ENCODE measurements at regions not wholly inside any gene's neighbourhood (a gene's known extent, or its start where the extent isn't known, plus 50 kb on each side); places are given as distances from the start of the nearest gene placed in this dataset.
"Not testable (repeated sequence)": the region's sequence is repeated elsewhere in the genome, so short reads cannot be mapped to it uniquely, and the experiment has no call there.

DNA sequence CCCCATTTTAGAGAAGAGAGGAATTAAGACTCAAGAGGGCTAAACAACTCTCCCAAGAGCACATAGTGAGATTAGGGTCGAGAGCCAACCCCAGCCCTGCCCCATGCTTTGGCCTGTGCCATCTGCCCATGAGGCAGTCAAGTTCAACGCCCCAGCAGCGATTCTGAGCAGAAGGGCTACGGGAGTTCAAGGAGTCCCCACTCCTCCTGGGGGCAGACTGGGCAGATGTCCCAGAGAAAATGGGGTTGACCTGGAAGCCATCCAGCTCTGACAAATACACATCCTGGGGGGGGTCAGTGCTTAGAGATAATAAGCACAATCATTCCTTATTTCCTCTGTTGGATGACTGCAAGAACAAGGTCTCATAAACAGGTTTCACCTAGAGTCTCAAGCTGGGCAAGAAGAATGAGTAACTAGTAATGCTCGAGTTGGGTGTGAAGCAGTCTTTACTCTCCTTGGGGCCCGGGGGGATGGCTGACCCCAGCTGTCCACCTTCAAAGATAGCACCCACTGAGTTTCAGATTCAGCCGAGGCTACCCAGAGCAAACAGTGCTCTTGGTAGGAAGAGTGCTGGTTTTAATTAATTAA is 716.4 kb downstream of the RNF144A start:
- DNase-seq (no peak), ATAC-seq (ENCODE audit: low read depth in 2 of 2) (no peak)
- Mint-ChIP-seq H3K9me3 (peaks cover 0 to 2% (median 0%) of the 10 kb centered on the region in 7 donors), H3K27ac (no peak overlapping the region), H3K4me3 (no peak overlapping the region), H3K36me3 (no peaks in the 10 kb centered on the region), H3K27me3 (peaks cover 4% of the 10 kb centered on the region), H3K4me1 (no peaks in the 10 kb centered on the region)
- no peaks in the 10 kb centered on the region for H3K9me3 ChIP-seq (ENCODE audit: control insufficient read depth in 2 of 2, low read length in 2 of 2)
- no peak overlapping the region for H3K27ac ChIP-seq (ENCODE audit: insufficient read depth, low read length, poor library complexity, severe bottlenecking)
- no peak overlapping the region for H3K4me3 ChIP-seq (ENCODE audit: low read depth, low read length)
- no peaks in the 10 kb centered on the region for H3K4me1 ChIP-seq (ENCODE audit: control insufficient read depth, insufficient read depth, low read length, poor library complexity, severe bottlenecking)
- no peaks in the 10 kb centered on the region for H3K36me3 ChIP-seq (ENCODE audit: control insufficient read depth, insufficient read depth, low read length)
- no peaks in the 10 kb centered on the region for H3K27me3 ChIP-seq (ENCODE audit: control insufficient read depth, insufficient read depth, low read length)

DNA sequence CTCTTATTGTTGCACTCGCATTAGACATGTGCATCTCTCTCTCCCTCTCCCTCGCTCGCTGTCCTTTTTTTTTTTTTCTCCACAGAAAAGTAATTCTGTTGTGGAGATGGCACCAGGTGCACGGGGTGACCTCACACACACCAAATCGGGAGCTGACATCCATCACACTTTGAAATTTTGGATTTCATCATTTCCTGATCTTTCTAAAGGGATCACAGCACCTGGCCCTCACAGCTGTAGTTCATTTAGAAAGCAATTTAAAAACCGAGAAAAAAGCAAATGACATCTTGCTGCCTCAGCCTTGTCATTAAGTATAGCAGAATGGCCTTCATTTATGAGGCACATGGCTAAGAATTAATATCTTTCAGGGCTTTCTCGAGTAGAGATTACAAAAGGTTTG is 717.2 kb downstream of the RNF144A start:
- Histone ChIP-seq H3K27me3 (ENCODE audit: control insufficient read depth, insufficient read depth, low read length) (no peaks in the 10 kb centered on the region), H3K9me3 (ENCODE audit: control insufficient read depth in 2 of 2, low read length in 2 of 2) (no peaks in the 10 kb centered on the region), H3K36me3 (ENCODE audit: control insufficient read depth, insufficient read depth, low read length) (no peaks in the 10 kb centered on the region), H3K27ac (ENCODE audit: insufficient read depth, low read length, poor library complexity, severe bottlenecking) (no peak overlapping the region), H3K4me3 (ENCODE audit: low read depth, low read length) (no peak overlapping the region), H3K4me1 (ENCODE audit: control insufficient read depth, insufficient read depth, low read length, poor library complexity, severe bottlenecking) (no peaks in the 10 kb centered on the region)
- H3K9me3 Mint-ChIP-seq = peaks cover 0 to 2% (median 0%) of the 10 kb centered on the region in 7 donors
- ATAC-seq (ENCODE audit: low read depth in 2 of 2) (no peak), DNase-seq (no peak)
- no peaks in the 10 kb centered on the region for H3K4me1 Mint-ChIP-seq
- no peak overlapping the region for H3K4me3 Mint-ChIP-seq
- H3K36me3 Mint-ChIP-seq = no peaks in the 10 kb centered on the region
- no peak overlapping the region for H3K27ac Mint-ChIP-seq
- H3K27me3 Mint-ChIP-seq = peaks cover 4% of the 10 kb centered on the region

DNA sequence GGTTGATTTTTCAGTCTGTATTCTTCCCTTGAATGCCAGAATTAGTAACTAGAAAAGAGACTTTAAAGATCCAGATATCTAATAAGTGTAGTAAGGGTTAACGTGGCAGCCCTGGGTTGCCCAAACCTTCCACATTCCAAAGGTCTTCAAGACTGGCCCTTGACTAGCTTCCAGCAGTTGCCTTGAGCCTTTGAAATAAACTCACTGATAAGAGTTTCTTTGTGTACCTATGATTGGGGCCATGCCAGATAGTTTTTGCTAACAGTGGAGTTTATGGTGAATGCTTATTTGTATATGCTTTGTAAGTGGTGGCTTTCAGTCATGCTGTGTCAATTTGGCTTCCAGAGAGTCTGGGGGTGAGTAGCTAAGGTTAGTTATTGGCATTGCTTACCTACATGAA is 722.3 kb downstream of the RNF144A start:
- Mint-ChIP-seq H3K4me3 (no peak overlapping the region), H3K4me1 (no peaks in the 10 kb centered on the region), H3K36me3 (no peaks in the 10 kb centered on the region), H3K27me3 (no peaks in the 10 kb centered on the region), H3K27ac (no peak overlapping the region), H3K9me3 (peaks cover under 1 to 13% (median 4%) of the 10 kb centered on the region in 7 donors)
- H3K4me1 ChIP-seq (ENCODE audit: control insufficient read depth, insufficient read depth, low read length, poor library complexity, severe bottlenecking) = no peaks in the 10 kb centered on the region
- H3K4me3 ChIP-seq (ENCODE audit: low read depth, low read length) = no peak overlapping the region
- ATAC-seq (ENCODE audit: low read depth in 2 of 2) (no peak), DNase-seq (no peak)
- H3K36me3 ChIP-seq (ENCODE audit: control insufficient read depth, insufficient read depth, low read length) = no peaks in the 10 kb centered on the region
- H3K27ac ChIP-seq (ENCODE audit: insufficient read depth, low read length, poor library complexity, severe bottlenecking) = no peak overlapping the region
- H3K27me3 ChIP-seq (ENCODE audit: control insufficient read depth, insufficient read depth, low read length) = no peaks in the 10 kb centered on the region
- H3K9me3 ChIP-seq (ENCODE audit: control insufficient read depth in 2 of 2, low read length in 2 of 2) = no peaks in the 10 kb centered on the region

GRCh38 chr2:7641272-7641671 is 724.1 kb downstream of the RNF144A start:
- peaks cover 2 to 13% (median 4%) of the 10 kb centered on the region in 7 donors for H3K9me3 Mint-ChIP-seq
- H3K27ac Mint-ChIP-seq; H3K9me3 ChIP-seq (ENCODE audit: control insufficient read depth in 2 of 2, low read length in 2 of 2); DNase-seq; H3K4me1 Mint-ChIP-seq; H3K27me3 ChIP-seq (ENCODE audit: control insufficient read depth, insufficient read depth, low read length); ATAC-seq (ENCODE audit: low read depth in 2 of 2); H3K27ac ChIP-seq (ENCODE audit: insufficient read depth, low read length, poor library complexity, severe bottlenecking); H3K27me3 Mint-ChIP-seq; H3K36me3 ChIP-seq (ENCODE audit: control insufficient read depth, insufficient read depth, low read length); H3K4me3 Mint-ChIP-seq; H3K36me3 Mint-ChIP-seq; H3K4me3 ChIP-seq (ENCODE audit: low read depth, low read length); H3K4me1 ChIP-seq (ENCODE audit: control insufficient read depth, insufficient read depth, low read length, poor library complexity, severe bottlenecking): not testable (repeated sequence)

- no peaks in the 10 kb centered on the region for H3K9me3 ChIP-seq (ENCODE audit: control insufficient read depth in 2 of 2, low read length in 2 of 2)
- H3K36me3 ChIP-seq (ENCODE audit: control insufficient read depth, insufficient read depth, low read length) = no peaks in the 10 kb centered on the region
- Mint-ChIP-seq H3K27me3 (peaks cover 7% of the 10 kb centered on the region), H3K9me3 (peaks cover under 1 to 10% (median 4%) of the 10 kb centered on the region in 7 donors), H3K4me3 (no peak overlapping the region), H3K4me1 (peaks cover 0 to 5% (median 2%) of the 10 kb centered on the region in 4 donors), H3K27ac (no peak overlapping the region), H3K36me3 (no peaks in the 10 kb centered on the region)
- H3K27me3 ChIP-seq (ENCODE audit: control insufficient read depth, insufficient read depth, low read length) = no peaks in the 10 kb centered on the region
- DNase-seq (no peak), ATAC-seq (ENCODE audit: low read depth in 2 of 2) (no peak)
- no peak overlapping the region for H3K27ac ChIP-seq (ENCODE audit: insufficient read depth, low read length, poor library complexity, severe bottlenecking)
- H3K4me3 ChIP-seq (ENCODE audit: low read depth, low read length) = no peak overlapping the region
- H3K4me1 ChIP-seq (ENCODE audit: control insufficient read depth, insufficient read depth, low read length, poor library complexity, severe bottlenecking) = no peaks in the 10 kb centered on the region
Measured at GRCh38 chr2:7646024-7646423, 728.8 kb downstream of the RNF144A start.

GRCh38 chr2:7646661-7647060 is 729.4 kb downstream of the RNF144A start:
- H3K4me3 Mint-ChIP-seq = no peak overlapping the region
- no peaks in the 10 kb centered on the region for H3K36me3 Mint-ChIP-seq
- Histone ChIP-seq H3K4me1 (ENCODE audit: control insufficient read depth, insufficient read depth, low read length, poor library complexity, severe bottlenecking) (no peaks in the 10 kb centered on the region), H3K4me3 (ENCODE audit: low read depth, low read length) (no peak overlapping the region), H3K27me3 (ENCODE audit: control insufficient read depth, insufficient read depth, low read length) (no peaks in the 10 kb centered on the region), H3K36me3 (ENCODE audit: control insufficient read depth, insufficient read depth, low read length) (no peaks in the 10 kb centered on the region), H3K27ac (ENCODE audit: insufficient read depth, low read length, poor library complexity, severe bottlenecking) (no peak overlapping the region), H3K9me3 (ENCODE audit: control insufficient read depth in 2 of 2, low read length in 2 of 2) (no peaks in the 10 kb centered on the region)
- DNase-seq = no peak
- H3K27me3 Mint-ChIP-seq = peaks cover 7% of the 10 kb centered on the region
- peaks cover 0 to 5% (median 2%) of the 10 kb centered on the region in 4 donors for H3K4me1 Mint-ChIP-seq
- no peak for ATAC-seq (ENCODE audit: low read depth in 2 of 2)
- peaks cover 0 to 6% (median 2%) of the 10 kb centered on the region in 7 donors for H3K9me3 Mint-ChIP-seq
- no peak overlapping the region for H3K27ac Mint-ChIP-seq

- no peaks in the 10 kb centered on the region for H3K9me3 ChIP-seq (ENCODE audit: control insufficient read depth in 2 of 2, low read length in 2 of 2)
- no peaks in the 10 kb centered on the region for H3K4me1 ChIP-seq (ENCODE audit: control insufficient read depth, insufficient read depth, low read length, poor library complexity, severe bottlenecking)
- H3K36me3 Mint-ChIP-seq = no peaks in the 10 kb centered on the region
- no peak overlapping the region for H3K27ac Mint-ChIP-seq
- H3K4me3 ChIP-seq (ENCODE audit: low read depth, low read length) = no peak overlapping the region
- H3K36me3 ChIP-seq (ENCODE audit: control insufficient read depth, insufficient read depth, low read length) = no peaks in the 10 kb centered on the region
- H3K9me3 Mint-ChIP-seq = peaks cover 0 to 4% (median 0%) of the 10 kb centered on the region in 7 donors
- ATAC-seq (ENCODE audit: low read depth in 2 of 2) (no peak), DNase-seq (no peak)
- H3K27me3 Mint-ChIP-seq = peaks cover 7% of the 10 kb centered on the region
- peaks cover 0 to 5% (median 2%) of the 10 kb centered on the region in 4 donors for H3K4me1 Mint-ChIP-seq
- H3K27me3 ChIP-seq (ENCODE audit: control insufficient read depth, insufficient read depth, low read length) = no peaks in the 10 kb centered on the region
- no peak overlapping the region for H3K27ac ChIP-seq (ENCODE audit: insufficient read depth, low read length, poor library complexity, severe bottlenecking)
- H3K4me3 Mint-ChIP-seq = no peak overlapping the region
Measured at GRCh38 chr2:7648221-7648795, 731.1 kb downstream of the RNF144A start.
